Panc1 (cell line): ENCODE measurements at regions not wholly inside any gene's neighbourhood (a gene's known extent, or its start where the extent isn't known, plus 50 kb on each side); places are given as distances from the start of the nearest gene placed in this dataset.

Experiments
- POLR2AphosphoS5 ChIP-seq: IDR thresholded peaks from 2 replicates; pipeline ENCODE4 v1.6.1; 2012; ENCODE audit warnings: mild to moderate bottlenecking, low read depth, low read length, moderate library complexity
- REST ChIP-seq, 2 experiments: IDR thresholded peaks; 2 replicates each; pipeline ENCODE4 v1.6.1; 2011 to 2012; ENCODE audit warnings: low read depth in 2 of 2, control low read depth in 1 of 2, low read length in 1 of 2, mild to moderate bottlenecking in 1 of 2, moderate library complexity in 1 of 2; ENCODE audit not compliant: insufficient read depth in 1 of 2
- SIN3A ChIP-seq: IDR thresholded peaks from 2 replicates; pipeline ENCODE4 v1.6.1; 2012; ENCODE audit warnings: low read depth, mild to moderate bottlenecking, low read length, moderate library complexity, borderline replicate concordance; ENCODE audit not compliant: insufficient read depth
- TF ChIP-seq, protein P1 (sequence below): fragments of 450-650 bp; IDR thresholded peaks from 2 replicates; pipeline ENCODE4 v1.5.1; 2017; ENCODE audit warnings: mild to moderate bottlenecking

DNA sequence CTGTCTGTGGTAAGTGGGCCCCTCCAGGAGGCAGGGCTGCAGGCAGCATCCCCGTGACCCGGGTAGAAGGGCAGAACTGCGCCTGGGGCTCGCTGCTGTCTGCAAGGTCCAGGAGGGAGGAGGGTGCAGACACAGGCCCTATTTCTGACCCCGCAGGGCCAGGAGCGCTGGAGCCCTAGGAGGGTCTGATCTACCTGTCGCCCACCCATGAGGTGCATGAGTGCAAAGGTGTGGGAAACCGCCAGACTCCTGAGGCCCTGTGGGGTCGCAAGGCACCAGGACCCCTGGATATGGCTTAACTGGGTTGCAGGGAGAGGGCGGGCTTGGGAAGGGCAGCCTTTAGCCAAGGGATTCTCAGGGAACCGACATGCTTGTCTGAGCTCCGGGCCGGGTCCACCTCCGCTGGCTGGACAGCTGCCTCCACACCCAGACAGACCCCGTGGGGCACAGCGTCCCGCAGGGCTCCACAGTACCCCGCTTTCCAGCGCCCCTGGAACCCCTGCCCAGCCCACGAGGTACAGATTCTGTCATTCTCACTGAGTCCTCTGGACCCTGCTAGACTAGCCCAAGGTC is 72.9 kb upstream of the TSPAN11 start:
- TF ChIP-seq, protein P1, sequence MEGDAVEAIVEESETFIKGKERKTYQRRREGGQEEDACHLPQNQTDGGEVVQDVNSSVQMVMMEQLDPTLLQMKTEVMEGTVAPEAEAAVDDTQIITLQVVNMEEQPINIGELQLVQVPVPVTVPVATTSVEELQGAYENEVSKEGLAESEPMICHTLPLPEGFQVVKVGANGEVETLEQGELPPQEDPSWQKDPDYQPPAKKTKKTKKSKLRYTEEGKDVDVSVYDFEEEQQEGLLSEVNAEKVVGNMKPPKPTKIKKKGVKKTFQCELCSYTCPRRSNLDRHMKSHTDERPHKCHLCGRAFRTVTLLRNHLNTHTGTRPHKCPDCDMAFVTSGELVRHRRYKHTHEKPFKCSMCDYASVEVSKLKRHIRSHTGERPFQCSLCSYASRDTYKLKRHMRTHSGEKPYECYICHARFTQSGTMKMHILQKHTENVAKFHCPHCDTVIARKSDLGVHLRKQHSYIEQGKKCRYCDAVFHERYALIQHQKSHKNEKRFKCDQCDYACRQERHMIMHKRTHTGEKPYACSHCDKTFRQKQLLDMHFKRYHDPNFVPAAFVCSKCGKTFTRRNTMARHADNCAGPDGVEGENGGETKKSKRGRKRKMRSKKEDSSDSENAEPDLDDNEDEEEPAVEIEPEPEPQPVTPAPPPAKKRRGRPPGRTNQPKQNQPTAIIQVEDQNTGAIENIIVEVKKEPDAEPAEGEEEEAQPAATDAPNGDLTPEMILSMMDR: no peak
- no peak for TF ChIP-seq POLR2AphosphoS5
- no peak for TF ChIP-seq REST (IDR thresholded peaks at IDR 0.05; ENCODE audit: insufficient read depth in 1 of 2, low read depth in 2 of 2, low read length in 1 of 2)
- no peak for TF ChIP-seq SIN3A
